ENCODE measurements at regions not wholly inside any gene's neighbourhood (a gene's known extent, or its start where the extent isn't known, plus 50 kb on each side); places are given as distances from the start of the nearest gene placed in this dataset.

DNA sequence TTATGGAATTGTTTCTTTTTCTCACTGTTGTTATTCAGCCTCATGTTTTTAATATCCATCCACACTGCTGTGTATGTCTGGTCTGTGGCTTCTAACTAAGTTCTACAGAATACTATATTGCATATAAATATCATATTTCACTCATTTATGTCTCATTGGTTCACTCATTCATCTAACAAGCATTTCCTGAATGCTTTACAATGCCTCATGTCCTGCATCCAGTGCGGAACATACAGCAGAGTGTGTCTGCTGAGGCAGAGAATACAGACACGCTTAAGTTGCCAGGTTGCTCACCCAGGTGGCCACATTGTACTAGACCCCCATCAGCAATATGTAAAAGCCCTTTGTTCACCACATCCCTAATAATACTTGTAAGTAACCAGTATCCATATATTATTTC, 111.8 kb upstream of the CNTNAP2 start:
- TF ChIP-seq, protein P1, sequence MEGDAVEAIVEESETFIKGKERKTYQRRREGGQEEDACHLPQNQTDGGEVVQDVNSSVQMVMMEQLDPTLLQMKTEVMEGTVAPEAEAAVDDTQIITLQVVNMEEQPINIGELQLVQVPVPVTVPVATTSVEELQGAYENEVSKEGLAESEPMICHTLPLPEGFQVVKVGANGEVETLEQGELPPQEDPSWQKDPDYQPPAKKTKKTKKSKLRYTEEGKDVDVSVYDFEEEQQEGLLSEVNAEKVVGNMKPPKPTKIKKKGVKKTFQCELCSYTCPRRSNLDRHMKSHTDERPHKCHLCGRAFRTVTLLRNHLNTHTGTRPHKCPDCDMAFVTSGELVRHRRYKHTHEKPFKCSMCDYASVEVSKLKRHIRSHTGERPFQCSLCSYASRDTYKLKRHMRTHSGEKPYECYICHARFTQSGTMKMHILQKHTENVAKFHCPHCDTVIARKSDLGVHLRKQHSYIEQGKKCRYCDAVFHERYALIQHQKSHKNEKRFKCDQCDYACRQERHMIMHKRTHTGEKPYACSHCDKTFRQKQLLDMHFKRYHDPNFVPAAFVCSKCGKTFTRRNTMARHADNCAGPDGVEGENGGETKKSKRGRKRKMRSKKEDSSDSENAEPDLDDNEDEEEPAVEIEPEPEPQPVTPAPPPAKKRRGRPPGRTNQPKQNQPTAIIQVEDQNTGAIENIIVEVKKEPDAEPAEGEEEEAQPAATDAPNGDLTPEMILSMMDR (IDR thresholded peaks at IDR 0.05), result no peak
- no peak for TF ChIP-seq POLR2A (IDR thresholded peaks at IDR 0.05)

Data from Peyer's patch (tissue), 4 donors.